ENCODE measurements at regions not wholly inside any gene's neighbourhood (a gene's known extent, or its start where the extent isn't known, plus 50 kb on each side); places are given as distances from the start of the nearest gene placed in this dataset.

DNA sequence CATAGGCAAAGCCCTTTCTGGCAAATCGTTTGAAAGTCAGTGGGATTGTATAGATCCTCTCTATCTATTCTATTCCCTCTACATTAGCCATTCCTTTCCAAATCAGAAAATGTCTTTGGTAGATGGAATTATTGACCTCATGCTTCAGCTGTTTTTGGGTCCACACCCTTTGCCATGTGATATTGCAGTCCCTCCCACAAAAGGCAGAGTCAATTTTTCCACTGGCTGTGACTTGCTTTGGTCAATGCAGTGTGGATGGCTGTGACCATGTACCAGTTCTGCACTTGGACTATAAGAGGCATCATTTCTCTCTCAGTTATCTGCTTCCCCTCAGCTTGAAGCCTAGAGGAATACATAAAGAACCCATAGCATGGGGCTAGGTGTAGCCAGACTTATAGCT lies 332.9 kb downstream of the PTEN start:
- TF ChIP-seq, protein P1, sequence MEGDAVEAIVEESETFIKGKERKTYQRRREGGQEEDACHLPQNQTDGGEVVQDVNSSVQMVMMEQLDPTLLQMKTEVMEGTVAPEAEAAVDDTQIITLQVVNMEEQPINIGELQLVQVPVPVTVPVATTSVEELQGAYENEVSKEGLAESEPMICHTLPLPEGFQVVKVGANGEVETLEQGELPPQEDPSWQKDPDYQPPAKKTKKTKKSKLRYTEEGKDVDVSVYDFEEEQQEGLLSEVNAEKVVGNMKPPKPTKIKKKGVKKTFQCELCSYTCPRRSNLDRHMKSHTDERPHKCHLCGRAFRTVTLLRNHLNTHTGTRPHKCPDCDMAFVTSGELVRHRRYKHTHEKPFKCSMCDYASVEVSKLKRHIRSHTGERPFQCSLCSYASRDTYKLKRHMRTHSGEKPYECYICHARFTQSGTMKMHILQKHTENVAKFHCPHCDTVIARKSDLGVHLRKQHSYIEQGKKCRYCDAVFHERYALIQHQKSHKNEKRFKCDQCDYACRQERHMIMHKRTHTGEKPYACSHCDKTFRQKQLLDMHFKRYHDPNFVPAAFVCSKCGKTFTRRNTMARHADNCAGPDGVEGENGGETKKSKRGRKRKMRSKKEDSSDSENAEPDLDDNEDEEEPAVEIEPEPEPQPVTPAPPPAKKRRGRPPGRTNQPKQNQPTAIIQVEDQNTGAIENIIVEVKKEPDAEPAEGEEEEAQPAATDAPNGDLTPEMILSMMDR (IDR thresholded peaks at IDR 0.05; ENCODE audit: low read depth, low read length, poor library complexity, severe bottlenecking): no peak
- no peak for TF ChIP-seq EZH2phosphoT487 (IDR thresholded peaks at IDR 0.05; ENCODE audit: borderline replicate concordance, low read length)

Measured in DOHH2 (cell line).